Muscle layer of colon (tissue), 2 donors: ENCODE measurements at regions not wholly inside any gene's neighbourhood (a gene's known extent, or its start where the extent isn't known, plus 50 kb on each side); places are given as distances from the start of the nearest gene placed in this dataset.

Experiments used
- H3K27ac ChIP-seq: one replicate; pipeline ENCODE4 v1.7.0; 2013; ENCODE audit warnings: low read depth, mild to moderate bottlenecking, low read length, moderate library complexity
- H3K27me3 ChIP-seq, 2 donors: one replicate each; pipeline ENCODE4 v1.7.0; 2013; ENCODE audit warnings: low read length in 2 of 2, mild to moderate bottlenecking in 2 of 2; ENCODE audit not compliant: insufficient read depth in 2 of 2, control insufficient read depth in 1 of 2
- H3K36me3 ChIP-seq: one replicate; pipeline ENCODE4 v1.7.0; 2013; ENCODE audit warnings: mild to moderate bottlenecking, low read length; ENCODE audit not compliant: insufficient read depth
- H3K4me1 ChIP-seq: one replicate; pipeline ENCODE4 v1.7.0; 2013; ENCODE audit warnings: mild to moderate bottlenecking, low read length; ENCODE audit not compliant: insufficient read depth
- H3K4me3 ChIP-seq, 2 donors: one replicate each; pipeline ENCODE4 v1.7.0; 2013; ENCODE audit warnings: low read length in 2 of 2, low read depth in 1 of 2, mild to moderate bottlenecking in 1 of 2, moderate library complexity in 1 of 2
- H3K9ac ChIP-seq: one replicate; pipeline ENCODE4 v1.7.0; 2013; ENCODE audit warnings: low read length
- H3K9me3 ChIP-seq: one replicate; pipeline ENCODE4 v1.7.0; 2013; ENCODE audit warnings: mild to moderate bottlenecking, low read length
- donor health status: abdominal sarcoma.
- donor health status: Adenocarcinoma of cecum.

GRCh38 chr18:71827301-71827700, 716.8 kb downstream of the CBLN2 start:
- H3K27ac ChIP-seq = no peak overlapping the region
- no peak overlapping the region for H3K9ac ChIP-seq
- no peaks in the 10 kb centered on the region for H3K27me3 ChIP-seq
- no peaks in the 10 kb centered on the region for H3K9me3 ChIP-seq
- no peak overlapping the region for H3K4me3 ChIP-seq
- peaks cover 9% of the 10 kb centered on the region for H3K4me1 ChIP-seq
- H3K36me3 ChIP-seq = no peaks in the 10 kb centered on the region

- no peaks in the 10 kb centered on the region for H3K36me3 ChIP-seq
- H3K27ac ChIP-seq = no peak overlapping the region
- H3K4me1 ChIP-seq = no peaks in the 10 kb centered on the region
- H3K9me3 ChIP-seq = no peaks in the 10 kb centered on the region
- no peak overlapping the region for H3K9ac ChIP-seq
- no peak overlapping the region for H3K4me3 ChIP-seq
- no peaks in the 10 kb centered on the region for H3K27me3 ChIP-seq
These were observed 728.8 kb downstream of the CBLN2 start for GRCh38 chr18:71815305-71815704.

GRCh38 chr18:71809711-71810110, 734.4 kb downstream of the CBLN2 start:
- no peak overlapping the region for H3K9ac ChIP-seq
- no peaks in the 10 kb centered on the region for H3K4me1 ChIP-seq
- no peaks in the 10 kb centered on the region for H3K27me3 ChIP-seq
- no peak overlapping the region for H3K27ac ChIP-seq
- H3K36me3 ChIP-seq = no peaks in the 10 kb centered on the region
- no peak overlapping the region for H3K4me3 ChIP-seq
- no peaks in the 10 kb centered on the region for H3K9me3 ChIP-seq

GRCh38 chr18:71808616-71809015, 735.5 kb downstream of the CBLN2 start:
- no peak overlapping the region for H3K9ac ChIP-seq
- H3K27me3 ChIP-seq = no peaks in the 10 kb centered on the region
- no peaks in the 10 kb centered on the region for H3K4me1 ChIP-seq
- H3K4me3 ChIP-seq = no peak overlapping the region
- H3K36me3 ChIP-seq = no peaks in the 10 kb centered on the region
- H3K9me3 ChIP-seq = no peaks in the 10 kb centered on the region
- no peak overlapping the region for H3K27ac ChIP-seq

- H3K4me3 ChIP-seq = no peak overlapping the region
- no peak overlapping the region for H3K9ac ChIP-seq
- no peaks in the 10 kb centered on the region for H3K9me3 ChIP-seq
- no peak overlapping the region for H3K27ac ChIP-seq
- no peaks in the 10 kb centered on the region for H3K36me3 ChIP-seq
- H3K27me3 ChIP-seq = no peaks in the 10 kb centered on the region
- H3K4me1 ChIP-seq = no peaks in the 10 kb centered on the region
These were observed 736.6 kb downstream of the CBLN2 start for GRCh38 chr18:71807586-71807985.

GRCh38 chr18:71798986-71799673, 745.0 kb downstream of the CBLN2 start:
- Histone ChIP-seq H3K36me3 (no peaks in the 10 kb centered on the region), H3K27me3 (no peaks in the 10 kb centered on the region), H3K4me1 (no peaks in the 10 kb centered on the region), H3K27ac (no peak overlapping the region), H3K9me3 (no peaks in the 10 kb centered on the region), H3K4me3 (no peak overlapping the region), H3K9ac (no peak overlapping the region)

GRCh38 chr18:71797554-71797953, 746.6 kb downstream of the CBLN2 start:
- Histone ChIP-seq H3K9ac (no peak overlapping the region), H3K27me3 (no peaks in the 10 kb centered on the region), H3K4me3 (no peak overlapping the region), H3K9me3 (no peaks in the 10 kb centered on the region), H3K36me3 (no peaks in the 10 kb centered on the region), H3K27ac (no peak overlapping the region), H3K4me1 (no peaks in the 10 kb centered on the region)

- Histone ChIP-seq H3K9me3 (no peaks in the 10 kb centered on the region), H3K9ac (no peak overlapping the region), H3K27me3 (no peaks in the 10 kb centered on the region), H3K4me3 (no peak overlapping the region), H3K4me1 (no peaks in the 10 kb centered on the region), H3K27ac (no peak overlapping the region), H3K36me3 (no peaks in the 10 kb centered on the region)
These were observed 759.4 kb downstream of the CBLN2 start for GRCh38 chr18:71784777-71785176.

GRCh38 chr18:71760541-71760940, 783.6 kb downstream of the CBLN2 start:
- H3K4me3 ChIP-seq = no peak overlapping the region
- H3K27ac ChIP-seq = no peak overlapping the region
- H3K9ac ChIP-seq = no peak overlapping the region
- H3K9me3 ChIP-seq = no peaks in the 10 kb centered on the region
- no peaks in the 10 kb centered on the region for H3K36me3 ChIP-seq
- H3K27me3 ChIP-seq = no peaks in the 10 kb centered on the region
- H3K4me1 ChIP-seq = no peaks in the 10 kb centered on the region

GRCh38 chr18:71754246-71754645, 789.9 kb downstream of the CBLN2 start:
- no peaks in the 10 kb centered on the region for H3K9me3 ChIP-seq
- H3K4me1 ChIP-seq = no peaks in the 10 kb centered on the region
- H3K36me3 ChIP-seq = no peaks in the 10 kb centered on the region
- no peak overlapping the region for H3K9ac ChIP-seq
- no peak overlapping the region for H3K4me3 ChIP-seq
- H3K27me3 ChIP-seq = no peaks in the 10 kb centered on the region
- no peak overlapping the region for H3K27ac ChIP-seq

GRCh38 chr18:71743634-71744033, 800.5 kb downstream of the CBLN2 start:
- Histone ChIP-seq H3K36me3 (no peaks in the 10 kb centered on the region), H3K9ac (no peak overlapping the region), H3K4me1 (no peaks in the 10 kb centered on the region), H3K27me3 (no peaks in the 10 kb centered on the region), H3K27ac (no peak overlapping the region), H3K9me3 (no peaks in the 10 kb centered on the region), H3K4me3 (no peak overlapping the region)

GRCh38 chr18:71729611-71730010, 814.5 kb downstream of the CBLN2 start:
- H3K4me3 ChIP-seq = no peak overlapping the region
- no peaks in the 10 kb centered on the region for H3K4me1 ChIP-seq
- H3K36me3 ChIP-seq = no peaks in the 10 kb centered on the region
- H3K9ac ChIP-seq = no peak overlapping the region
- no peaks in the 10 kb centered on the region for H3K27me3 ChIP-seq
- no peaks in the 10 kb centered on the region for H3K9me3 ChIP-seq
- H3K27ac ChIP-seq = no peak overlapping the region
